Endothelial cell of umbilical vein (primary cell): ENCODE measurements at regions not wholly inside any gene's neighbourhood (a gene's known extent, or its start where the extent isn't known, plus 50 kb on each side); places are given as distances from the start of the nearest gene placed in this dataset.

ENCODE experiments used
- BruUV-seq: library from RNA; stranded (reverse); fragments of 400-500 nt; replicated peaks from 2 replicates; lab custom pipeline; 2021; lab: Mats Ljungman, UMichigan
- CTCF ChIA-PET: fragments of 300-600, 350-600 bp; sonication (Branson Sonifier 250); formaldehyde crosslinking; loops from one replicate; lab custom pipeline; 2021; ENCODE audit warnings: antibody characterized with exemption, inconsistent platforms; lab: Charles Lee
- POLR2A ChIA-PET: fragments of 300-600, 350-600 bp; sonication (Branson Sonifier 250); formaldehyde crosslinking; loops from one replicate; lab custom pipeline; 2021; ENCODE audit warnings: antibody characterized with exemption, inconsistent platforms; lab: Charles Lee
- DNase-seq: peaks from one replicate; pipeline ENCODE4 v3.0.0-alpha.2; 2011; ENCODE audit warnings: low read depth, low spot score
- FAIRE-seq: peaks from 2 replicates; lab custom pipeline; 2011; peaks lifted over from hg19 to GRCh38; lab: Jason Lieb, UNC
- H2AFZ ChIP-seq: 2 replicates; pipeline ENCODE4 v1.6.0; 2012; ENCODE audit warnings: low read depth, low read length, control low read depth, inconsistent platforms
- H3K27ac ChIP-seq: 2 replicates; pipeline ENCODE4 v1.5.1; 2011; ENCODE audit warnings: low read depth, mild to moderate bottlenecking, control low read depth, low read length, moderate library complexity; ENCODE audit not compliant: insufficient read depth
- H3K27me3 ChIP-seq, 2 experiments: 2 replicates each; pipeline versions ENCODE4 v1.6.0 to v1.6.1; 2011; ENCODE audit warnings: low read length in 2 of 2, mixed read lengths in 1 of 2; ENCODE audit not compliant: control insufficient read depth in 2 of 2, insufficient read depth in 2 of 2
- H3K36me3 ChIP-seq, 2 experiments: 2 replicates in 1 of 2; 3 replicates in 1 of 2; pipeline ENCODE4 v1.5.1; 2011; ENCODE audit warnings: low read length in 2 of 2, mild to moderate bottlenecking in 1 of 2, moderate library complexity in 1 of 2; ENCODE audit not compliant: control insufficient read depth in 2 of 2, insufficient read depth in 2 of 2; ENCODE audit errors: extremely low read depth in 1 of 2
- H3K4me1 ChIP-seq: 3 replicates; pipeline ENCODE4 v1.5.1; 2011; ENCODE audit warnings: mild to moderate bottlenecking, low read length; ENCODE audit not compliant: control insufficient read depth, insufficient read depth; ENCODE audit errors: extremely low read depth
- H3K4me2 ChIP-seq: 2 replicates; pipeline ENCODE4 v1.6.1; 2011; ENCODE audit warnings: low read length, control low read depth, mixed read lengths; ENCODE audit not compliant: insufficient read depth
- H3K4me3 ChIP-seq, 3 experiments: fragments of 200-600 bp in 1 of 3; sonication (generic), shearing (Covaris generic) in 1 of 3; replicated peaks in 1 of 3; 2 replicates each; pipeline ENCODE4 v1.5.1; 2011 to 2016; ENCODE audit warnings: control low read depth in 3 of 3, low read length in 3 of 3, mild to moderate bottlenecking in 2 of 3, inconsistent platforms in 1 of 3, low read depth in 1 of 3, moderate library complexity in 1 of 3; ENCODE audit not compliant: insufficient read depth in 1 of 3
- H3K79me2 ChIP-seq: 2 replicates; pipeline ENCODE4 v1.6.0; 2012; ENCODE audit warnings: low read length, inconsistent platforms; ENCODE audit not compliant: control insufficient read depth, insufficient read depth
- H3K9ac ChIP-seq: replicated peaks from 2 replicates; pipeline ENCODE3; 2011; ENCODE audit warnings: low read length, control low read depth; ENCODE audit not compliant: insufficient read depth; ENCODE audit errors: extremely low read depth
- H3K9me1 ChIP-seq: replicated peaks from 3 replicates; pipeline ENCODE4 v1.6.0; 2011; ENCODE audit warnings: mild to moderate bottlenecking, low read length; ENCODE audit not compliant: control insufficient read depth, insufficient read depth; ENCODE audit errors: extremely low read depth
- H3K9me3 ChIP-seq: replicated peaks from 2 replicates; pipeline ENCODE4 v1.5.1; 2012; ENCODE audit warnings: low read length, inconsistent platforms; ENCODE audit not compliant: control insufficient read depth, insufficient read depth
- H4K20me1 ChIP-seq: replicated peaks from 2 replicates; pipeline ENCODE3; 2011; ENCODE audit warnings: mild to moderate bottlenecking, low read length; ENCODE audit not compliant: control insufficient read depth, insufficient read depth; ENCODE audit errors: extremely low read depth
- CTCF ChIP-seq, 2 donors: IDR thresholded peaks; 1 replicate in 1 of 2; 2 replicates in 1 of 2; pipeline ENCODE4 v1.5.1; 2011; ENCODE audit warnings: low read length in 2 of 2, mild to moderate bottlenecking in 2 of 2, moderate library complexity in 2 of 2, control low read depth in 1 of 2, inconsistent platforms in 1 of 2, low read depth in 1 of 2; ENCODE audit not compliant: insufficient read depth in 1 of 2; ENCODE audit errors: extremely low read depth in 1 of 2
- EZH2 ChIP-seq: IDR thresholded peaks from 2 replicates; pipeline ENCODE4 v1.6.1; 2012; ENCODE audit warnings: borderline replicate concordance, low read depth, mild to moderate bottlenecking, moderate library complexity, low read length, inconsistent platforms; ENCODE audit not compliant: severe bottlenecking
- FOS ChIP-seq: IDR thresholded peaks from 2 replicates; pipeline ENCODE4 v1.6.1; 2011; ENCODE audit warnings: mild to moderate bottlenecking, low read length, moderate library complexity, borderline replicate concordance; ENCODE audit not compliant: insufficient read depth
- GATA2 ChIP-seq: IDR thresholded peaks from 2 replicates; pipeline ENCODE4 v1.7.0; 2011; ENCODE audit warnings: low read depth, mild to moderate bottlenecking, moderate library complexity, mixed read lengths, low read length; ENCODE audit not compliant: insufficient read length, insufficient read depth
- JUN ChIP-seq: IDR thresholded peaks from 2 replicates; pipeline ENCODE4 v1.6.1; 2011; ENCODE audit warnings: borderline replicate concordance, low read depth; ENCODE audit not compliant: insufficient read length, insufficient read depth
- MAX ChIP-seq: IDR thresholded peaks from 2 replicates; pipeline ENCODE4 v1.6.1; 2011; ENCODE audit not compliant: insufficient read depth, insufficient read length
- MYC ChIP-seq: IDR thresholded peaks from one replicate; pipeline ENCODE4 v1.6.1; 2011; ENCODE audit warnings: mild to moderate bottlenecking, low read depth, low read length
- POLR2A ChIP-seq: IDR thresholded peaks from 2 replicates; pipeline ENCODE4 v1.6.1; 2012; ENCODE audit warnings: low read depth, mild to moderate bottlenecking, control low read depth, low read length
- POLR2AphosphoS5 ChIP-seq: IDR thresholded peaks from 2 replicates; pipeline ENCODE4 v1.6.1; 2012; ENCODE audit warnings: low read depth, mild to moderate bottlenecking, control low read depth, low read length, moderate library complexity; ENCODE audit not compliant: insufficient read depth
- dilution Hi-C: fragments of 300-500 bp; cut with MboI; formaldehyde crosslinking; loops from one replicate; pipeline ENCODE4 v1.15.0; 2019; ENCODE audit warnings: low sequenced_read_pairs; ENCODE audit not compliant: extremely low pct_ligation_motif_present
- intact Hi-C: fragments of 100-400 bp; cut with micrococcal nuclease; formaldehyde crosslinking; loops from one replicate; pipeline ENCODE4 v1.10.0; 2022

- H4K20me1 ChIP-seq = no peaks in the 10 kb centered on the region
- ChIA-PET CTCF (interaction anchor here (1.0 to 1.5 kb wide), 4 partner anchors 8 to 360 kb away, joined by 4 to 9 read pairs (median 4); no protein-coding TSS in a partner anchor), POLR2A (no interaction called here)
- intact Hi-C loops (no loop called here), dilution Hi-C loops (no loop called here)
- H3K9ac ChIP-seq = no peak overlapping the region
- FAIRE-seq (no peak), DNase-seq (no peak)
- H3K27me3 ChIP-seq = peaks cover 2 to 3% of the 10 kb centered on the region in 2 experiments
- H3K27ac ChIP-seq = no peak overlapping the region
- H3K9me3 ChIP-seq = no peaks in the 10 kb centered on the region
- H3K4me3 ChIP-seq = no peak overlapping the region
- no peak overlapping the region for H2AFZ ChIP-seq
- no peaks in the 10 kb centered on the region for H3K79me2 ChIP-seq
- no TSS peak for BruUV-seq
- H3K4me2 ChIP-seq = no peak overlapping the region
- TF ChIP-seq POLR2AphosphoS5 = no peak
- no peak for TF ChIP-seq JUN
- TF ChIP-seq FOS = no peak
- TF ChIP-seq MYC = no peak
- no peak for TF ChIP-seq EZH2
- no peak for TF ChIP-seq MAX
- no peak for TF ChIP-seq GATA2
- TF ChIP-seq CTCF (IDR thresholded peaks at IDR 0.05; ENCODE audit: extremely low read depth in 1 of 2, insufficient read depth in 1 of 2, low read depth in 1 of 2, low read length in 2 of 2) = no peak
- no peak for TF ChIP-seq POLR2A
- no peaks in the 10 kb centered on the region for H3K9me1 ChIP-seq
- H3K4me1 ChIP-seq = no peaks in the 10 kb centered on the region
- H3K36me3 ChIP-seq = no peaks in the 10 kb centered on the region
Measured at GRCh38 chr2:71790226-71791060, 337.1 kb downstream of the DYSF start.
